ENCODE measurements at regions not wholly inside any gene's neighbourhood (a gene's known extent, or its start where the extent isn't known, plus 50 kb on each side); places are given as distances from the start of the nearest gene placed in this dataset.
"Not testable (repeated sequence)": the region's sequence is repeated elsewhere in the genome, so short reads cannot be mapped to it uniquely, and the experiment has no call there.

GRCh38 chr11:116030697-116031331 lies 526.6 kb upstream of the CADM1 start:
- no peak overlapping the region for H4K91ac ChIP-seq (ENCODE audit: low read depth, low read length, poor library complexity)
- no CpG with 5 or more reads among the region's 4 CpGs for WGBS, 2 donors (ENCODE audit: extremely low coverage in 2 of 2, insufficient read length in 2 of 2, insufficient replicate concordance in 1 of 2)
- no peak overlapping the region for H3K27ac ChIP-seq (replicated peaks; ENCODE audit: low read length)
- no peak overlapping the region for H3K9ac ChIP-seq (ENCODE audit: low read depth, low read length, poor library complexity)
- no peak overlapping the region for H3K14ac ChIP-seq (ENCODE audit: low read length)
- H2AFZ ChIP-seq (ENCODE audit: low read length) = no peak overlapping the region
- H2AK5ac ChIP-seq (ENCODE audit: low read depth, low read length) = no peak overlapping the region
- no peak overlapping the region for H3K4me3 ChIP-seq (ENCODE audit: low read length in 2 of 2)
- no peak overlapping the region for H2BK5ac ChIP-seq (ENCODE audit: low read length)
- H3K36me3 ChIP-seq (replicated peaks in 1 of 2; ENCODE audit: control insufficient read depth in 2 of 2, insufficient read depth in 2 of 2, low read length in 2 of 2) = no peaks in the 10 kb centered on the region
- H3K79me1 ChIP-seq (ENCODE audit: low read depth, low read length) = no peaks in the 10 kb centered on the region
- no peak overlapping the region for H3K23ac ChIP-seq (ENCODE audit: low read depth, low read length, poor library complexity)
- no peak overlapping the region for H2BK12ac ChIP-seq (ENCODE audit: low read length)
- H3K9me3 ChIP-seq (replicated peaks in 1 of 2; ENCODE audit: control insufficient read depth in 2 of 2, insufficient read depth in 1 of 2, low read depth in 1 of 2, low read length in 2 of 2) = no peaks in the 10 kb centered on the region
- H2BK120ac ChIP-seq (ENCODE audit: low read depth, low read length) = no peak overlapping the region
- H3K4me1 ChIP-seq (ENCODE audit: control insufficient read depth in 2 of 2, insufficient read depth in 1 of 2, low read depth in 1 of 2, low read length in 2 of 2) = peaks cover 0 to 5% of the 10 kb centered on the region in 2 donors
- no peak overlapping the region for H4K8ac ChIP-seq (ENCODE audit: low read depth, low read length)
- no peak for DNase-seq (ENCODE audit: low spot score)
- no peak overlapping the region for H3K4me2 ChIP-seq (ENCODE audit: insufficient read depth, low read length, poor library complexity, severe bottlenecking)
- H3K18ac ChIP-seq (ENCODE audit: low read length) = no peak overlapping the region
- no peak overlapping the region for H3K4ac ChIP-seq (ENCODE audit: low read length)
- H3K27me3 ChIP-seq (ENCODE audit: control insufficient read depth in 3 of 3, insufficient read depth in 3 of 3, low read depth in 1 of 3, low read length in 3 of 3) = no peaks in the 10 kb centered on the region
- no peak overlapping the region for H2BK15ac ChIP-seq (ENCODE audit: low read length)

DNA sequence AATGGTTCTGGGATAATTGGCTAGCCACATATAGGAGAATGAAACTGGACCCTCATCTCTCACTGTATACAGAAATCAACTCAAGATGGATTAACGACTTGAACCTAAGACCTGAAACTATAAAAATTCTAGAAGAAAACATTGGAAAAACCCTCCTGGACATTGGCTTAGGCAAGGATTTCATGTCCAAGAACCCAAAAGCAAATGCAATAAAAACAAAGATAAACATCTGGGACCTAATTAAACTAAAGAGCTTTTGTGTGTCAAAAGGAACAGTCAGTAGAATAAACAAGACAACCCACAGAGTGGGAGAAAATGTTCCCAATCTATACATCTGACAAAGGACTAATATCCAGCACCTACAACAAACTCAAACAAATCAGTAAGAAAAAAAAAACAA lies 524.3 kb upstream of the CADM1 start:
- H2AFZ ChIP-seq (ENCODE audit: low read length); H3K79me1 ChIP-seq (ENCODE audit: low read depth, low read length); H3K4me3 ChIP-seq (ENCODE audit: low read length in 2 of 2); H3K9me3 ChIP-seq (replicated peaks in 1 of 2; ENCODE audit: control insufficient read depth in 2 of 2, insufficient read depth in 1 of 2, low read depth in 1 of 2, low read length in 2 of 2); H3K4me1 ChIP-seq (ENCODE audit: control insufficient read depth in 2 of 2, insufficient read depth in 1 of 2, low read depth in 1 of 2, low read length in 2 of 2); H3K27me3 ChIP-seq (ENCODE audit: control insufficient read depth in 3 of 3, insufficient read depth in 3 of 3, low read depth in 1 of 3, low read length in 3 of 3); H4K91ac ChIP-seq (ENCODE audit: low read depth, low read length, poor library complexity); H3K27ac ChIP-seq (replicated peaks; ENCODE audit: low read length); H4K8ac ChIP-seq (ENCODE audit: low read depth, low read length); H3K4ac ChIP-seq (ENCODE audit: low read length); H2BK15ac ChIP-seq (ENCODE audit: low read length); H2BK5ac ChIP-seq (ENCODE audit: low read length); H3K23ac ChIP-seq (ENCODE audit: low read depth, low read length, poor library complexity); H3K4me2 ChIP-seq (ENCODE audit: insufficient read depth, low read length, poor library complexity, severe bottlenecking); H3K18ac ChIP-seq (ENCODE audit: low read length); H3K14ac ChIP-seq (ENCODE audit: low read length); H2AK5ac ChIP-seq (ENCODE audit: low read depth, low read length); H3K36me3 ChIP-seq (replicated peaks in 1 of 2; ENCODE audit: control insufficient read depth in 2 of 2, insufficient read depth in 2 of 2, low read length in 2 of 2); H2BK120ac ChIP-seq (ENCODE audit: low read depth, low read length); H3K9ac ChIP-seq (ENCODE audit: low read depth, low read length, poor library complexity); DNase-seq (ENCODE audit: low spot score); H2BK12ac ChIP-seq (ENCODE audit: low read length): not testable (repeated sequence)
- WGBS, 2 donors (ENCODE audit: extremely low coverage in 2 of 2, insufficient read length in 2 of 2, insufficient replicate concordance in 1 of 2) = no CpG with 5 or more reads among the region's 1 CpG

GRCh38 chr11:115999437-115999836 lies 495.2 kb upstream of the CADM1 start:
- DNase-seq (ENCODE audit: low spot score) = no peak
- Histone ChIP-seq H2BK120ac (ENCODE audit: low read depth, low read length) (no peak overlapping the region), H3K4me3 (ENCODE audit: low read length in 2 of 2) (no peak overlapping the region), H3K18ac (ENCODE audit: low read length) (no peak overlapping the region), H3K14ac (ENCODE audit: low read length) (no peak overlapping the region), H2BK5ac (ENCODE audit: low read length) (no peak overlapping the region), H3K27me3 (ENCODE audit: control insufficient read depth in 3 of 3, insufficient read depth in 3 of 3, low read depth in 1 of 3, low read length in 3 of 3) (no peaks in the 10 kb centered on the region), H3K79me1 (ENCODE audit: low read depth, low read length) (no peaks in the 10 kb centered on the region), H3K4ac (ENCODE audit: low read length) (no peak overlapping the region), H3K9ac (ENCODE audit: low read depth, low read length, poor library complexity) (no peak overlapping the region), H2AFZ (ENCODE audit: low read length) (no peak overlapping the region), H4K8ac (ENCODE audit: low read depth, low read length) (no peak overlapping the region), H2BK12ac (ENCODE audit: low read length) (no peak overlapping the region), H3K23ac (ENCODE audit: low read depth, low read length, poor library complexity) (no peak overlapping the region), H2AK5ac (ENCODE audit: low read depth, low read length) (no peak overlapping the region), H3K36me3 (replicated peaks in 1 of 2; ENCODE audit: control insufficient read depth in 2 of 2, insufficient read depth in 2 of 2, low read length in 2 of 2) (no peaks in the 10 kb centered on the region), H4K91ac (ENCODE audit: low read depth, low read length, poor library complexity) (no peak overlapping the region), H3K27ac (replicated peaks; ENCODE audit: low read length) (no peak overlapping the region), H2BK15ac (ENCODE audit: low read length) (no peak overlapping the region), H3K4me2 (ENCODE audit: insufficient read depth, low read length, poor library complexity, severe bottlenecking) (no peak overlapping the region), H3K9me3 (replicated peaks in 1 of 2; ENCODE audit: control insufficient read depth in 2 of 2, insufficient read depth in 1 of 2, low read depth in 1 of 2, low read length in 2 of 2) (peaks cover 0 to 2% of the 10 kb centered on the region in 2 donors), H3K4me1 (ENCODE audit: control insufficient read depth in 2 of 2, insufficient read depth in 1 of 2, low read depth in 1 of 2, low read length in 2 of 2) (no peaks in the 10 kb centered on the region)

- Histone ChIP-seq H2BK12ac (ENCODE audit: low read length) (no peak overlapping the region), H3K79me1 (ENCODE audit: low read depth, low read length) (no peaks in the 10 kb centered on the region), H4K8ac (ENCODE audit: low read depth, low read length) (no peak overlapping the region), H2BK15ac (ENCODE audit: low read length) (no peak overlapping the region), H3K4me2 (ENCODE audit: insufficient read depth, low read length, poor library complexity, severe bottlenecking) (no peak overlapping the region), H3K27me3 (ENCODE audit: control insufficient read depth in 3 of 3, insufficient read depth in 3 of 3, low read depth in 1 of 3, low read length in 3 of 3) (no peaks in the 10 kb centered on the region), H2AK5ac (ENCODE audit: low read depth, low read length) (no peak overlapping the region), H2BK5ac (ENCODE audit: low read length) (no peak overlapping the region), H3K18ac (ENCODE audit: low read length) (no peak overlapping the region), H2BK120ac (ENCODE audit: low read depth, low read length) (no peak overlapping the region), H4K91ac (ENCODE audit: low read depth, low read length, poor library complexity) (no peak overlapping the region), H3K4me3 (ENCODE audit: low read length in 2 of 2) (no peak overlapping the region), H3K9ac (ENCODE audit: low read depth, low read length, poor library complexity) (no peak overlapping the region), H3K36me3 (replicated peaks in 1 of 2; ENCODE audit: control insufficient read depth in 2 of 2, insufficient read depth in 2 of 2, low read length in 2 of 2) (no peaks in the 10 kb centered on the region), H3K4ac (ENCODE audit: low read length) (no peak overlapping the region), H3K14ac (ENCODE audit: low read length) (no peak overlapping the region), H3K9me3 (replicated peaks in 1 of 2; ENCODE audit: control insufficient read depth in 2 of 2, insufficient read depth in 1 of 2, low read depth in 1 of 2, low read length in 2 of 2) (peaks cover 0 to 3% of the 10 kb centered on the region in 2 donors), H3K4me1 (ENCODE audit: control insufficient read depth in 2 of 2, insufficient read depth in 1 of 2, low read depth in 1 of 2, low read length in 2 of 2) (peaks cover 0 to 8% of the 10 kb centered on the region in 2 donors), H3K27ac (replicated peaks; ENCODE audit: low read length) (no peak overlapping the region), H2AFZ (ENCODE audit: low read length) (no peak overlapping the region), H3K23ac (ENCODE audit: low read depth, low read length, poor library complexity) (no peak overlapping the region)
- DNase-seq (ENCODE audit: low spot score) = no peak
- WGBS, 2 donors (ENCODE audit: extremely low coverage in 2 of 2, insufficient read length in 2 of 2, insufficient replicate concordance in 1 of 2) = no CpG with 5 or more reads among the region's 3 CpGs
Measured at GRCh38 chr11:115996808-115997188, 492.6 kb upstream of the CADM1 start.

Data from neuronal stem cell (in vitro differentiated cells).